Heart right ventricle (tissue), 16 donors: ENCODE measurements at regions not wholly inside any gene's neighbourhood (a gene's known extent, or its start where the extent isn't known, plus 50 kb on each side); places are given as distances from the start of the nearest gene placed in this dataset.

Experiments
- ATAC-seq, 8 donors: fragments of 200-7000 bp; cut with Tn5 transposase; one replicate each; pipeline ENCODE4 v1.9.1; 2020; ENCODE audit warnings: mild to moderate bottlenecking in 8 of 8, moderate library complexity in 8 of 8, moderate number of reproducible peaks in 1 of 8
- DNase-seq, 2 donors: peaks; one replicate each; pipeline ENCODE4 v3.0.0-alpha.2; 2020
- H3K27ac ChIP-seq, 10 donors: fragments of 200-600 bp; sonication (generic) in 2 of 10; one replicate each; pipeline versions ENCODE4 v1.5.0 to v1.8.0; 2020 to 2022; ENCODE audit warnings: mild to moderate bottlenecking in 3 of 10
- H3K27me3 ChIP-seq, 7 donors: fragments of 200-600 bp; one replicate each; pipeline ENCODE4 v1.8.0; 2021 to 2022; ENCODE audit warnings: mild to moderate bottlenecking in 2 of 7
- H3K36me3 ChIP-seq, 9 donors: fragments of 200-600 bp; sonication (generic) in 1 of 9; one replicate each; pipeline versions ENCODE4 v1.5.0 to v1.8.0; 2020 to 2022; ENCODE audit warnings: mild to moderate bottlenecking in 2 of 9
- H3K4me1 ChIP-seq, 9 donors: fragments of 200-600 bp; sonication (generic) in 1 of 9; one replicate each; pipeline versions ENCODE4 v1.5.0 to v1.8.0; 2020 to 2022; ENCODE audit warnings: mild to moderate bottlenecking in 4 of 9
- H3K4me3 ChIP-seq, 10 donors: fragments of 200-600 bp; sonication (generic) in 2 of 10; one replicate each; pipeline versions ENCODE4 v1.5.0 to v1.8.0; 2020 to 2022; ENCODE audit warnings: mild to moderate bottlenecking in 7 of 10, moderate library complexity in 2 of 10
- H3K9me3 ChIP-seq, 11 donors: fragments of 200-600 bp in 10 of 11; sonication (generic) in 2 of 11; one replicate each; pipeline versions ENCODE4 v1.5.0 to v1.8.0; 2013 to 2022; ENCODE audit warnings: mild to moderate bottlenecking in 2 of 11, control low read depth in 1 of 11, moderate library complexity in 1 of 11
- WGBS, 2 donors: extraction: QIAGEN DNeasy Blood & Tissue Kit; methylation state at CpG; one replicate each; pipeline ENCODE4 v1.1.7; 2013; ENCODE audit warnings: inconsistent platforms in 1 of 2; 5-methylcytosine and 5-hydroxymethylcytosine counted together
- intact Hi-C, 10 donors: fragments of 100-400 bp; cut with DNase I; formaldehyde crosslinking; loops; one replicate each; pipeline versions ENCODE4 v1.11.1 to v1.14.2; 2022
- TF ChIP-seq, protein P1 (sequence below), 9 donors: fragments of 200-600 bp; sonication (generic) in 2 of 9; IDR thresholded peaks; one replicate each; pipeline versions ENCODE4 v1.5.0 to v1.8.0; 2021 to 2022; ENCODE audit warnings: antibody characterized with exemption in 9 of 9, mild to moderate bottlenecking in 5 of 9, moderate library complexity in 1 of 9
- donor health status: Arrhythmogenic right ventricular cardiomyopathy.
- donor health status: ischemic (EF 13 %, LVEDD 7.1; RV severe dilation, severe dysfunction).
- donor health status: healthy with polysubstance abuse.
- donor health status: DM: no; HTN: yes; CAD: no.
- donor health status: DM: no; HTN: no; CAD: no.
- donor health status: ischemic (EF 25% LVEDD 6.9; RV normal size, moderate dysfunction).
- donor health status: ischemic (EF 25% LVEDD 5.7; RV mildly dilated, moderate dysfunction).
- donor health status: healthy.
- donor health status: DM: yes; HTN: yes; CAD: no.
- donor health status: Ischemic cardiomyopathy.
- donor health status: ischemic (EF 35%, LVEDD 5.7; RV mildly dilated, moderate dysfunction).
- donor health status: nonischemic (EF 11% LVEDD 7.7; RV severe dilation, severe dysfunction).
- donor health status: DM: yes; HTN: yes; CAD: no.
- donor health status: PGD.
- donor health status: ischemic (EF 29% LVEDD 5.4; RV normal size, mild dysfunction).
- donor health status: nonischemic (EF 23%, LVEDD 6.1; RV moderate dilation, normal function).

- Histone ChIP-seq H3K9me3 (no peaks in the 10 kb centered on the region), H3K27ac (no peak overlapping the region), H3K4me3 (no peak overlapping the region), H3K4me1 (no peaks in the 10 kb centered on the region), H3K36me3 (no peaks in the 10 kb centered on the region), H3K27me3 (peaks cover 0 to 27% (median 9%) of the 10 kb centered on the region in 7 donors)
- 64 to 67% methylated on average over 9 of the region's 9 CpGs for WGBS, 2 donors
- TF ChIP-seq, protein P1, sequence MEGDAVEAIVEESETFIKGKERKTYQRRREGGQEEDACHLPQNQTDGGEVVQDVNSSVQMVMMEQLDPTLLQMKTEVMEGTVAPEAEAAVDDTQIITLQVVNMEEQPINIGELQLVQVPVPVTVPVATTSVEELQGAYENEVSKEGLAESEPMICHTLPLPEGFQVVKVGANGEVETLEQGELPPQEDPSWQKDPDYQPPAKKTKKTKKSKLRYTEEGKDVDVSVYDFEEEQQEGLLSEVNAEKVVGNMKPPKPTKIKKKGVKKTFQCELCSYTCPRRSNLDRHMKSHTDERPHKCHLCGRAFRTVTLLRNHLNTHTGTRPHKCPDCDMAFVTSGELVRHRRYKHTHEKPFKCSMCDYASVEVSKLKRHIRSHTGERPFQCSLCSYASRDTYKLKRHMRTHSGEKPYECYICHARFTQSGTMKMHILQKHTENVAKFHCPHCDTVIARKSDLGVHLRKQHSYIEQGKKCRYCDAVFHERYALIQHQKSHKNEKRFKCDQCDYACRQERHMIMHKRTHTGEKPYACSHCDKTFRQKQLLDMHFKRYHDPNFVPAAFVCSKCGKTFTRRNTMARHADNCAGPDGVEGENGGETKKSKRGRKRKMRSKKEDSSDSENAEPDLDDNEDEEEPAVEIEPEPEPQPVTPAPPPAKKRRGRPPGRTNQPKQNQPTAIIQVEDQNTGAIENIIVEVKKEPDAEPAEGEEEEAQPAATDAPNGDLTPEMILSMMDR (IDR thresholded peaks at IDR 0.05), result no peak
- intact Hi-C loops, result loop anchor here in 5 of 10 donors (5.0 to 10.0 kb wide), 6 partner anchors 100 to 637 kb away; partner anchors contain the start of genes SSTR2 (in 2 of the 5) and COG1 (in 1 of the 5)
- ATAC-seq (no peak), DNase-seq (no peak)
Observed at GRCh38 chr17:72555052-72555451, 434.2 kb downstream of the SOX9 start.

GRCh38 chr17:72556944-72557826 is 436.4 kb downstream of the SOX9 start:
- Histone ChIP-seq H3K4me1 (no peaks in the 10 kb centered on the region), H3K9me3 (no peaks in the 10 kb centered on the region), H3K36me3 (no peaks in the 10 kb centered on the region), H3K27me3 (peaks cover 0 to 29% (median 10%) of the 10 kb centered on the region in 7 donors), H3K27ac (no peak overlapping the region), H3K4me3 (no peak overlapping the region)
- TF ChIP-seq, protein P1 (IDR thresholded peaks at IDR 0.05), result peak; percentile 65 to 86 (median 81)
- intact Hi-C loops, result loop anchor here in 5 of 10 donors (5.0 to 10.0 kb wide), 6 partner anchors 98 to 635 kb away; partner anchors contain the start of genes SSTR2 (in 2 of the 5) and COG1 (in 1 of the 5)
- peak; percentile 36 to 41 for DNase-seq
- ATAC-seq, result peak; percentile 24 to 71 (median 53)
- 35 to 36% methylated on average over 24 of the region's 24 CpGs for WGBS, 2 donors

DNA sequence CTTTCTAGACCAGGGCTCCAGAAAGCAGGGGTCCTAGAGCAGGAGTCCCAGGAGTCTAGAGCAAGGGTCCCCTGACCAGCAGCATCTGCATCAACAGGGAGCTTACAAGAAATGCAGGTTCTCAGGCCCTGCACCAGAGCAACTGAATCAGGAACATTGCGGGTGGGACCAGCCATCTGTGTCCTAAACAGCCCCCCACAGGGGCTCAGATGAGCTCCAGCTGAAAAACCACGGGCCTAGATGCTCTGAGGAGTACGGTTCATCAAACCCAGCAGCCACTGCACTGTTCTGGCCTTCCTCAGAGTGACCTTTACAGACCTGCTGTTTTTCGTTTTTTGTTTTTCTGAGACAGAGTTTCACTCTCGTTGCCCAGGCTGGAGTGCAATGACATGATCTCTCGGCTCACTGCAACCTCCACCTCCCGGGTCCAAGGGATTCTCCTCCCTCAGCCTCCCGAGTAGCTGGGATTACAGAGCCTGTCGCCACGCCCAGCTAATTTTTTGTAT is 438.2 kb downstream of the SOX9 start:
- Histone ChIP-seq H3K27ac (no peak overlapping the region), H3K27me3 (peaks cover 0 to 29% (median 10%) of the 10 kb centered on the region in 7 donors), H3K4me1 (no peaks in the 10 kb centered on the region), H3K36me3 (no peaks in the 10 kb centered on the region), H3K9me3 (no peaks in the 10 kb centered on the region), H3K4me3 (no peak overlapping the region)
- TF ChIP-seq, protein P1 (IDR thresholded peaks at IDR 0.05), result no peak
- DNase-seq, result no peak
- intact Hi-C loops, result loop anchor here in 5 of 10 donors (5.0 to 10.0 kb wide), 6 partner anchors 96 to 633 kb away; partner anchors contain the start of genes SSTR2 (in 2 of the 5) and COG1 (in 1 of the 5)
- no peak for ATAC-seq
- 86 to 89% methylated on average over 10 of the region's 10 CpGs for WGBS, 2 donors
